NCI-H187 (cell line): ENCODE measurements at regions not wholly inside any gene's neighbourhood (a gene's known extent, or its start where the extent isn't known, plus 50 kb on each side); places are given as distances from the start of the nearest gene placed in this dataset.
"Not testable (repeated sequence)": the region's sequence is repeated elsewhere in the genome, so short reads cannot be mapped to it uniquely, and the experiment has no call there.

Source experiments
- DNase-seq, 2 experiments: peaks; one replicate each; lab custom pipeline; 2025; lab: John Stamatoyannopoulos, UW

- no peak for DNase-seq
Measured at GRCh38 chr6:139757784-139758183, 383.3 kb upstream of the CITED2 start.

GRCh38 chr6:139756381-139756780 is 381.9 kb upstream of the CITED2 start:
- no peak for DNase-seq

- DNase-seq: no peak
Measured at GRCh38 chr6:139754898-139755775, 380.7 kb upstream of the CITED2 start.

GRCh38 chr6:139753198-139753861 is 378.9 kb upstream of the CITED2 start:
- DNase-seq: no peak

GRCh38 chr6:139752086-139752485 is 377.6 kb upstream of the CITED2 start:
- no peak for DNase-seq

- DNase-seq: no peak
Measured at GRCh38 chr6:139751179-139751578, 376.7 kb upstream of the CITED2 start.

- no peak for DNase-seq
Measured at GRCh38 chr6:139748353-139749146, 374.1 kb upstream of the CITED2 start.

- DNase-seq: no peak
Measured at GRCh38 chr6:139747154-139747553, 372.7 kb upstream of the CITED2 start.

GRCh38 chr6:139744891-139745290 is 370.4 kb upstream of the CITED2 start:
- no peak for DNase-seq

GRCh38 chr6:139743664-139744437 is 369.4 kb upstream of the CITED2 start:
- no peak for DNase-seq

- DNase-seq: no peak
Measured at GRCh38 chr6:139742671-139743070, 368.2 kb upstream of the CITED2 start.

GRCh38 chr6:139738801-139739455 is 364.5 kb upstream of the CITED2 start:
- DNase-seq: no peak

- peak in 1 of 2 experiments; percentile 22 for DNase-seq
Measured at GRCh38 chr6:139736325-139736906, 362.0 kb upstream of the CITED2 start.

- DNase-seq: no peak
Measured at GRCh38 chr6:139732451-139732850, 358.0 kb upstream of the CITED2 start.

- no peak for DNase-seq
Measured at GRCh38 chr6:139730340-139730974, 356.0 kb upstream of the CITED2 start.

GRCh38 chr6:139728876-139729427 is 354.5 kb upstream of the CITED2 start:
- DNase-seq: no peak

GRCh38 chr6:139726272-139726671 is 351.8 kb upstream of the CITED2 start:
- DNase-seq: not testable (repeated sequence)

- DNase-seq: no peak
Measured at GRCh38 chr6:139722530-139722929, 348.1 kb upstream of the CITED2 start.

GRCh38 chr6:139721954-139722353 is 347.5 kb upstream of the CITED2 start:
- DNase-seq: no peak

GRCh38 chr6:139713900-139714506 is 339.6 kb upstream of the CITED2 start:
- no peak for DNase-seq
